Tibial artery (tissue), 4 donors: ENCODE measurements at regions not wholly inside any gene's neighbourhood (a gene's known extent, or its start where the extent isn't known, plus 50 kb on each side); places are given as distances from the start of the nearest gene placed in this dataset.
"Not testable (repeated sequence)": the region's sequence is repeated elsewhere in the genome, so short reads cannot be mapped to it uniquely, and the experiment has no call there.

Source experiments
- DNase-seq, 2 donors: peaks; one replicate each; pipeline ENCODE4 v3.0.0-alpha.2; 2019
- H3K27ac ChIP-seq, 2 donors: fragments of 200-600 bp; sonication (generic) in 1 of 2; 1 replicate in 1 of 2; 2 replicates in 1 of 2; pipeline ENCODE4 v1.5.1; 2018 to 2019; ENCODE audit warnings: mild to moderate bottlenecking in 1 of 2
- H3K27me3 ChIP-seq, 2 donors: fragments of 200-600 bp; sonication (generic) in 1 of 2; one replicate each; pipeline versions ENCODE4 v1.5.1 to v1.6.0; 2016 to 2019
- H3K36me3 ChIP-seq, 3 donors: fragments of 200-600 bp; sonication (generic) in 2 of 3; one replicate each; pipeline ENCODE4 v1.5.1; 2016 to 2019; ENCODE audit warnings: mild to moderate bottlenecking in 2 of 3
- H3K4me1 ChIP-seq, 4 donors: fragments of 200-600 bp; sonication (generic) in 2 of 4; 1 replicate in 3 of 4; 2 replicates in 1 of 4; pipeline ENCODE4 v1.5.1; 2016 to 2019
- H3K4me3 ChIP-seq, 2 donors: fragments of 200-600 bp; sonication (generic) in 1 of 2; 1 replicate in 1 of 2; 2 replicates in 1 of 2; pipeline ENCODE4 v1.5.1; 2018 to 2019; ENCODE audit warnings: mild to moderate bottlenecking in 2 of 2
- H3K9me3 ChIP-seq, 3 donors: fragments of 200-600 bp; sonication (generic) in 1 of 3; one replicate each; pipeline ENCODE4 v1.5.1; 2016 to 2019
- intact Hi-C: fragments of 100-400 bp; cut with DNase I; formaldehyde crosslinking; loops from one replicate; pipeline ENCODE4 v1.15.0; 2023; ENCODE audit warnings: low total_unique reads
- TF ChIP-seq, protein P1 (sequence below), 2 experiments: fragments of 200-600 bp in 1 of 2; fragments of 450-650 bp in 1 of 2; IDR thresholded peaks; one replicate each; pipeline ENCODE4 v1.5.1; 2017 to 2019; ENCODE audit warnings: antibody characterized with exemption in 2 of 2, mild to moderate bottlenecking in 1 of 2, moderate library complexity in 1 of 2

DNA sequence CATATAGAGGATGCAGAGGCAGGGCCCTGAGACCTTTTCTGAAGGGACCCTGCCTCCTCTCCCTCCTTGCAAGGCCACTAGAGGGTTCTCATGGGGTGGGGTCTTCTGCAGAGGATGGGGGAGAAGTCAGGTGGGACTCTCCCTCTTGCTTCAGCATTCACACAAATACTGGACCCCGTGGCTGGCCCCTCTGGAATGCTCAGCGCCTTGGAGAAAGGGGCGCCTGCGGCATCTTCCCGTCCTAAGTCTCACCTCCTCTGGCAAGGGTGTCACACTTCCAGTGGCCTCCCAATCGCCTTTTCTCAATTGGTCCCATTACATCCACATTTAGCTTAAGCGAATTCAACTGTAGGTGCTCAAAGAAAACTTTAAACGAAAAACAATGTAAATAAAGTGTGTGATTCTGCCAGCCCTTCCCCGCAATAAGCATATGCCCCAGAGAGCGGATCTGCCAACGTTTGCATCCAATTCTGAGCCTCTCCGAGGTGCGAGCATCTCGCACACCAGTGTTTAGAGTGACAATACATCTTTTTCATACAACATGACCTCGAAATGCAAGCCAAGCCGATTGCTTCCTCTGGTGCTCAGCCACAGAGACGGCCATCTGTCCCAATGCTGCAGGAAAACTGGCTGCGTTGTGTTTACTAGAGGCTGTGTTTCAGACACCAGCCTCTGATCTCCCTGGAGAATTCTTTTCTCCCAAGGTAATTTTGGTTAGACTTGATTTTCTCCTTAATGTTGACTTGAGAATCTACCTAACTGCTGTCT lies 69.1 kb upstream of the WASF3 start:
- DNase-seq = no peak
- intact Hi-C loops = loop anchor here (5.0 kb wide), 1 partner anchor 209 kb away; no protein-coding TSS in a partner anchor
- Histone ChIP-seq H3K27me3 (no peaks in the 10 kb centered on the region), H3K27ac (no peak overlapping the region), H3K4me1 (no peaks in the 10 kb centered on the region), H3K9me3 (no peaks in the 10 kb centered on the region), H3K4me3 (no peak overlapping the region), H3K36me3 (no peaks in the 10 kb centered on the region)
- TF ChIP-seq, protein P1, sequence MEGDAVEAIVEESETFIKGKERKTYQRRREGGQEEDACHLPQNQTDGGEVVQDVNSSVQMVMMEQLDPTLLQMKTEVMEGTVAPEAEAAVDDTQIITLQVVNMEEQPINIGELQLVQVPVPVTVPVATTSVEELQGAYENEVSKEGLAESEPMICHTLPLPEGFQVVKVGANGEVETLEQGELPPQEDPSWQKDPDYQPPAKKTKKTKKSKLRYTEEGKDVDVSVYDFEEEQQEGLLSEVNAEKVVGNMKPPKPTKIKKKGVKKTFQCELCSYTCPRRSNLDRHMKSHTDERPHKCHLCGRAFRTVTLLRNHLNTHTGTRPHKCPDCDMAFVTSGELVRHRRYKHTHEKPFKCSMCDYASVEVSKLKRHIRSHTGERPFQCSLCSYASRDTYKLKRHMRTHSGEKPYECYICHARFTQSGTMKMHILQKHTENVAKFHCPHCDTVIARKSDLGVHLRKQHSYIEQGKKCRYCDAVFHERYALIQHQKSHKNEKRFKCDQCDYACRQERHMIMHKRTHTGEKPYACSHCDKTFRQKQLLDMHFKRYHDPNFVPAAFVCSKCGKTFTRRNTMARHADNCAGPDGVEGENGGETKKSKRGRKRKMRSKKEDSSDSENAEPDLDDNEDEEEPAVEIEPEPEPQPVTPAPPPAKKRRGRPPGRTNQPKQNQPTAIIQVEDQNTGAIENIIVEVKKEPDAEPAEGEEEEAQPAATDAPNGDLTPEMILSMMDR (IDR thresholded peaks at IDR 0.05) = no peak

DNA sequence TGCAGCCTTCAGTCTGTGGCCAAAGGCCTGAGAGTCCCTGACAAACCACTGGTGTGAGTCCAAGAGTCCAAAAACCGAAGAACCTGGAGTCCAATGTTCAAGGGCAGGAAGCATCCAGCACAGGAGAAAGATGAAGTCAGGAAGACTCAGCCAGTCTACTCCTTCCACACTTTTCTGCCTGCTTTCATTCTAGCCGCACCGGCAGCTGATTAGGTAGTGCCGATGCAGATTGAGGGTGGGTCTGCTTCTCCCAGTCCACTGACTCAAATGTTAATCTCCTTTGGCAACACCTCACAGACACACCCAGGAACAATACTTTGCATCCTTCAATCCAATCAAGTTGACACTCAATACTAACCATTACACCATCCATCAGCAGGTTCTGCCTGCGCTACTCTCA lies 65.2 kb upstream of the WASF3 start:
- H3K4me3 ChIP-seq, intact Hi-C loops, H3K4me1 ChIP-seq, H3K36me3 ChIP-seq, H3K27ac ChIP-seq, H3K9me3 ChIP-seq, H3K27me3 ChIP-seq, DNase-seq: not testable (repeated sequence)

DNA sequence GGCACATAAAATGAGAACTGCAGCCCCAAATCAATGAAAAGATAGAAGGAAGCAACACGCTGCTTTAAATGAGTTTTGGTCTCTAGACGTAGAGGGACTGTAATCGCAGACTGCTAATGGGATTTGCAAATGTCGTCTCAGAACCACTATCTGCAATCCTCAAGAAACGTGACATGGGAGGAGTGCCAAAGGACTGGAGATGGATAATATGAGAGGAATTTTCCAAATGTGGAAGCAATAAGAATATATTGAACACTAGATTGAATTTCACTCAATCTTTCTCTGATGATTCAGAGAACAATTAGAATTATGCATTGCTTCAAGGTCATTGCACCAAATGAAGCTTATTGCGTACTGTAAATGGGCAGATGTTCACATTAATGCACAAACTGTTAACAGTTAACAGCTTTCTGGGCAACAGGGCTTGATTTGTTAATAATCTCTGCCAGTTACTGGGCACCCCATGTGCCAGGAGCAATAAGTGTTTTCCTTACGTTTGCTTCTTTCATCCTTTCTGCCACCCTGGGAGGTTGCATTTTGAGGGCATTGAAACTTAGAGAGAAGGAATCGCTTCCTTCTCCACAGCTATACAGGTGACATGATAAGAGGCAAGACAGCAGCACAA lies 62.8 kb upstream of the WASF3 start:
- DNase-seq = no peak
- intact Hi-C loops = no loop called here
- TF ChIP-seq, protein P1 (IDR thresholded peaks at IDR 0.05) = no peak
- H3K27me3 ChIP-seq = no peaks in the 10 kb centered on the region
- no peak overlapping the region for H3K4me3 ChIP-seq
- no peaks in the 10 kb centered on the region for H3K4me1 ChIP-seq
- no peaks in the 10 kb centered on the region for H3K36me3 ChIP-seq
- H3K27ac ChIP-seq = no peak overlapping the region
- no peaks in the 10 kb centered on the region for H3K9me3 ChIP-seq

DNA sequence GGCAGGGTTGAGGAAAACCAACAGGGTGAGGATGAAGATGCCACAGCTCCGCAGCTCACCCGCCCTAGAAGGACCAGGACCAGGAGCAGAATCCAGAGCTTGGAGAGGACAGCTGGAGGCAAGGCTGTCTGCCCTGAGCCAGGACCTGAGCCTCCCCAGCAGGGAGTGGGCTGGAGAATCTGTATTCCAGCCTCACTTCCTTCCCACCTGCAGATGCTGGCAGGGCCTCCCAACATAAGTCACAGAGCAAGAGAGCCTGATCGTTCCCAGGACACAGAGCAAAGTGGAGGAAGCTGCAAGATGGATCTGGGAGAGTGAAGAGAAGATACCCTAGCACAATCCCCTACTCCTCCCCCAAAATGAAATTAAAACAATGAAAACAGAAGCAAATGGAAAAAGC lies 61.7 kb upstream of the WASF3 start:
- intact Hi-C loops = loop anchor here (2.0 kb wide), 1 partner anchor 311 kb away; no protein-coding TSS in a partner anchor

DNA sequence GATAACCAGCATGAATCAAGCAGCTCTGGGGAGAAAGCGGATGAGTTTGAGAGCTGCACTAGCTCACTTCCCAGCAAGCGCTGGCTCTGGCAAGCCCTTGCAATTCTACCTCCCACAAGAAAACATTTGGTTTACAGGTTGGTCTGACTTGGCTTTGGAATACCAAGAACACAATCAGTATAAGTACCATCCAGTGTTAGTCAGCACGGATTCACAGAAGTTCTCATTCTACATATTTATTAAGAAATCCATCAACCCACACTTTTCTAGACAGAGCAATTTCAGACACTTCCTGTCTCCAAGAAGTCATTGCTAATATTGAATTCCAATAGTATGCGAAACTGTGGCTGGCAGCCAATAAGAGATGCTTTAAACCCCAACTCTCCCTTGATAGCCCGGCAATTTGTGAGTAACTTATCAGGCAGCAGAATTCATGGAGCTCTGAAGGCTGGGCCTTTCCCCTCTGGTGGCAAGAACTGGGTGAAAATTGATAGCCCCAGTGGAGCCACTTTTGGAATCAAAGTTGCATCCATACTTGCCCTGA lies 59.4 kb upstream of the WASF3 start:
- DNase-seq = no peak
- H3K9me3 ChIP-seq = no peaks in the 10 kb centered on the region
- TF ChIP-seq, protein P1 (IDR thresholded peaks at IDR 0.05) = no peak
- no peaks in the 10 kb centered on the region for H3K36me3 ChIP-seq
- no peak overlapping the region for H3K4me3 ChIP-seq
- H3K27ac ChIP-seq = no peak overlapping the region
- intact Hi-C loops = loop anchor here (2.0 kb wide), 1 partner anchor 313 kb away; no protein-coding TSS in a partner anchor
- no peaks in the 10 kb centered on the region for H3K4me1 ChIP-seq
- peaks cover 0 to 4% of the 10 kb centered on the region in 2 donors for H3K27me3 ChIP-seq

More for the DNA sequence above, 61.7 kb upstream of the WASF3 start:
- peaks cover 0 to 2% of the 10 kb centered on the region in 2 donors for H3K27me3 ChIP-seq
- H3K4me3 ChIP-seq = no peak overlapping the region
- no peaks in the 10 kb centered on the region for H3K4me1 ChIP-seq
- no peak overlapping the region for H3K27ac ChIP-seq
- no peaks in the 10 kb centered on the region for H3K9me3 ChIP-seq
- H3K36me3 ChIP-seq = no peaks in the 10 kb centered on the region
- no peak for DNase-seq
- TF ChIP-seq, protein P1 (IDR thresholded peaks at IDR 0.05) = no peak
